ENCODE measurements at regions not wholly inside any gene's neighbourhood (a gene's known extent, or its start where the extent isn't known, plus 50 kb on each side); places are given as distances from the start of the nearest gene placed in this dataset.

- TF ChIP-seq CTCF (IDR thresholded peaks at IDR 0.05; ENCODE audit: insufficient read depth, low read depth, low read length) (no peak), EZH2 (IDR thresholded peaks at IDR 0.05; ENCODE audit: insufficient read depth, low read length) (no peak)
Measured at GRCh38 chr3:18011387-18011786, 269.0 kb upstream of the TBC1D5 start.

Data from astrocyte (in vitro differentiated cells and primary cell).